ENCODE measurements at regions not wholly inside any gene's neighbourhood (a gene's known extent, or its start where the extent isn't known, plus 50 kb on each side); places are given as distances from the start of the nearest gene placed in this dataset.

- Mint-ChIP-seq H3K27me3 (ENCODE audit: insufficient read depth, unreplicated experiment) (no peaks in the 10 kb centered on the region), H3K27ac (ENCODE audit: low read depth, unreplicated experiment) (peak overlapping the region; percentile 32), H3K9me3 (ENCODE audit: unreplicated experiment) (peaks cover 6% of the 10 kb centered on the region), H3K4me3 (ENCODE audit: unreplicated experiment) (peak overlapping the region; percentile 21), H3K4me1 (ENCODE audit: insufficient read depth, unreplicated experiment) (peaks cover 6% of the 10 kb centered on the region), H3K36me3 (ENCODE audit: insufficient read depth, unreplicated experiment) (no peaks in the 10 kb centered on the region)
- CTCF ChIA-PET: interaction anchor here (0.6 to 2.0 kb wide), 8 partner anchors 10 to 817 kb away, joined by 3 to 6 read pairs (median 4); no protein-coding TSS in a partner anchor
- POLR2A ChIA-PET: interaction anchor here (1.1 to 1.9 kb wide), 2 partner anchors 638 to 781 kb away, joined by 3 to 15 read pairs; partner anchors contain the start of gene MEIS1
- BruUV-seq (replicated peaks): no TSS peak
- no peak for DNase-seq (ENCODE audit: unreplicated experiment)
- TF ChIP-seq, protein P1, sequence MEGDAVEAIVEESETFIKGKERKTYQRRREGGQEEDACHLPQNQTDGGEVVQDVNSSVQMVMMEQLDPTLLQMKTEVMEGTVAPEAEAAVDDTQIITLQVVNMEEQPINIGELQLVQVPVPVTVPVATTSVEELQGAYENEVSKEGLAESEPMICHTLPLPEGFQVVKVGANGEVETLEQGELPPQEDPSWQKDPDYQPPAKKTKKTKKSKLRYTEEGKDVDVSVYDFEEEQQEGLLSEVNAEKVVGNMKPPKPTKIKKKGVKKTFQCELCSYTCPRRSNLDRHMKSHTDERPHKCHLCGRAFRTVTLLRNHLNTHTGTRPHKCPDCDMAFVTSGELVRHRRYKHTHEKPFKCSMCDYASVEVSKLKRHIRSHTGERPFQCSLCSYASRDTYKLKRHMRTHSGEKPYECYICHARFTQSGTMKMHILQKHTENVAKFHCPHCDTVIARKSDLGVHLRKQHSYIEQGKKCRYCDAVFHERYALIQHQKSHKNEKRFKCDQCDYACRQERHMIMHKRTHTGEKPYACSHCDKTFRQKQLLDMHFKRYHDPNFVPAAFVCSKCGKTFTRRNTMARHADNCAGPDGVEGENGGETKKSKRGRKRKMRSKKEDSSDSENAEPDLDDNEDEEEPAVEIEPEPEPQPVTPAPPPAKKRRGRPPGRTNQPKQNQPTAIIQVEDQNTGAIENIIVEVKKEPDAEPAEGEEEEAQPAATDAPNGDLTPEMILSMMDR (IDR thresholded peaks at IDR 0.05; ENCODE audit: unreplicated experiment): no peak
- intact Hi-C loops (cut with micrococcal nuclease): loop anchor here (1.0 to 5.0 kb wide), 7 partner anchors 108 to 818 kb away; no protein-coding TSS in a partner anchor
Measured at GRCh38 chr2:67214585-67215185, 182.4 kb upstream of the ETAA1 start.

GRCh38 chr2:67215214-67216055 is 181.7 kb upstream of the ETAA1 start:
- Mint-ChIP-seq H3K36me3 (ENCODE audit: insufficient read depth, unreplicated experiment) (no peaks in the 10 kb centered on the region), H3K4me3 (ENCODE audit: unreplicated experiment) (peak overlapping the region; percentile 21), H3K27ac (ENCODE audit: low read depth, unreplicated experiment) (peak overlapping the region; percentile 32), H3K9me3 (ENCODE audit: unreplicated experiment) (peaks cover 6% of the 10 kb centered on the region), H3K4me1 (ENCODE audit: insufficient read depth, unreplicated experiment) (peaks cover 6% of the 10 kb centered on the region), H3K27me3 (ENCODE audit: insufficient read depth, unreplicated experiment) (no peaks in the 10 kb centered on the region)
- peak; percentile 76 for DNase-seq (ENCODE audit: unreplicated experiment)
- ChIA-PET CTCF (interaction anchor here (0.6 to 2.0 kb wide), 13 partner anchors 11 to 817 kb away, joined by 3 to 6 read pairs (median 4); no protein-coding TSS in a partner anchor), POLR2A (interaction anchor here (0.6 to 1.9 kb wide), 4 partner anchors 300 to 781 kb away, joined by 3 to 15 read pairs (median 3); partner anchors contain the start of gene MEIS1)
- BruUV-seq (replicated peaks): no TSS peak
- TF ChIP-seq, protein P1 (IDR thresholded peaks at IDR 0.05; ENCODE audit: unreplicated experiment): peak; percentile 77
- intact Hi-C loops (cut with micrococcal nuclease): loop anchor here (1.0 to 5.0 kb wide), 7 partner anchors 107 to 817 kb away; no protein-coding TSS in a partner anchor

DNA sequence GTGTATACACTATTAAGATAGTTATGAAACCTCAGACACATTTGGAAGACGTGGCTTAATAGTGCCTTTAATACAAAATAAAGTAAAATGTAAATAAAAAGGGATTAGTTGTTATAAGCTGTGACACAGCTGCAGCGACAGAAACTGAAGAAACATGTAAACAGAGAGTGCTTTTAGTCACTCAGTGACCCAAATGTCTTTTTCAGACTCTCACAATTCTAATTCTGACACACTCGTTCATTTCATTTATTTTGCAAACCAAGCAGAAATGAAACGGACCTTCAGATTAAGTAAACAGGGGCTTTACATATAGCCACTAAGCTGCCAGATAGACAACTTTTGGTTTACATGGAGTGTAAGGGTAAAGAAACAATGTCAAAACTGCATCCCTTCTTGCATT is 181.0 kb upstream of the ETAA1 start:
- intact Hi-C loops (cut with micrococcal nuclease): loop anchor here (5.0 kb wide), 1 partner anchor 816 kb away; no protein-coding TSS in a partner anchor
- no peak overlapping the region for H3K4me3 Mint-ChIP-seq (ENCODE audit: unreplicated experiment)
- no peaks in the 10 kb centered on the region for H3K27me3 Mint-ChIP-seq (ENCODE audit: insufficient read depth, unreplicated experiment)
- DNase-seq (ENCODE audit: unreplicated experiment): no peak
- CTCF ChIA-PET: interaction anchor here (1.0 to 2.0 kb wide), 4 partner anchors 10 to 639 kb away, joined by 3 to 4 read pairs (median 4); no protein-coding TSS in a partner anchor
- H3K9me3 Mint-ChIP-seq (ENCODE audit: unreplicated experiment): peaks cover 6% of the 10 kb centered on the region
- POLR2A ChIA-PET: interaction anchor here (0.6 to 1.9 kb wide), 4 partner anchors 376 to 782 kb away, joined by 3 to 15 read pairs (median 3); partner anchors contain the start of gene MEIS1
- TF ChIP-seq, protein P1 (IDR thresholded peaks at IDR 0.05; ENCODE audit: unreplicated experiment): no peak
- BruUV-seq (replicated peaks): no TSS peak
- no peaks in the 10 kb centered on the region for H3K36me3 Mint-ChIP-seq (ENCODE audit: insufficient read depth, unreplicated experiment)
- H3K4me1 Mint-ChIP-seq (ENCODE audit: insufficient read depth, unreplicated experiment): peaks cover 6% of the 10 kb centered on the region
- H3K27ac Mint-ChIP-seq (ENCODE audit: low read depth, unreplicated experiment): peak overlapping the region; percentile 32

- ChIA-PET CTCF (interaction anchor here (0.6 to 1.4 kb wide), 3 partner anchors 8 to 532 kb away, joined by 3 read pairs; no protein-coding TSS in a partner anchor), POLR2A (no interaction called here)
- H3K4me1 Mint-ChIP-seq (ENCODE audit: insufficient read depth, unreplicated experiment): peaks cover 6% of the 10 kb centered on the region
- no peak for DNase-seq (ENCODE audit: unreplicated experiment)
- TF ChIP-seq, protein P1 (IDR thresholded peaks at IDR 0.05; ENCODE audit: unreplicated experiment): no peak
- H3K27ac Mint-ChIP-seq (ENCODE audit: low read depth, unreplicated experiment): no peak overlapping the region
- BruUV-seq (replicated peaks): no TSS peak
- H3K4me3 Mint-ChIP-seq (ENCODE audit: unreplicated experiment): no peak overlapping the region
- peaks cover 6% of the 10 kb centered on the region for H3K9me3 Mint-ChIP-seq (ENCODE audit: unreplicated experiment)
- H3K27me3 Mint-ChIP-seq (ENCODE audit: insufficient read depth, unreplicated experiment): no peaks in the 10 kb centered on the region
- intact Hi-C loops (cut with micrococcal nuclease): loop anchor here (5.0 kb wide), 1 partner anchor 815 kb away; no protein-coding TSS in a partner anchor
- no peaks in the 10 kb centered on the region for H3K36me3 Mint-ChIP-seq (ENCODE audit: insufficient read depth, unreplicated experiment)
Measured at GRCh38 chr2:67216881-67217280, 180.3 kb upstream of the ETAA1 start.

All from MCF 10A (cell line).